IgD-negative memory B cell (primary cell): ENCODE measurements at regions not wholly inside any gene's neighbourhood (a gene's known extent, or its start where the extent isn't known, plus 50 kb on each side); places are given as distances from the start of the nearest gene placed in this dataset.

ENCODE experiments used
- H3K27ac Mint-ChIP-seq, 3 donors: one replicate each; pipeline ENCODE4 v1.8.0; 2020 to 2022; ENCODE audit warnings: mild to moderate bottlenecking in 3 of 3, mixed read lengths in 3 of 3, moderate library complexity in 1 of 3
- H3K27me3 Mint-ChIP-seq: one replicate; pipeline ENCODE4 v1.8.0; 2021; ENCODE audit warnings: mixed read lengths
- H3K36me3 Mint-ChIP-seq: one replicate; pipeline ENCODE4 v1.8.0; 2020; ENCODE audit warnings: mild to moderate bottlenecking, mixed read lengths
- H3K4me1 Mint-ChIP-seq, 3 donors: one replicate each; pipeline ENCODE4 v1.8.0; 2020 to 2022; ENCODE audit warnings: mixed read lengths in 3 of 3, mild to moderate bottlenecking in 1 of 3
- H3K4me3 Mint-ChIP-seq, 4 donors: one replicate each; pipeline ENCODE4 v1.8.0; 2020 to 2022; ENCODE audit warnings: mild to moderate bottlenecking in 4 of 4, mixed read lengths in 4 of 4, moderate library complexity in 3 of 4
- H3K9me3 Mint-ChIP-seq, 3 donors: one replicate each; pipeline ENCODE4 v1.8.0; 2020 to 2021; ENCODE audit warnings: mixed read lengths in 3 of 3, mild to moderate bottlenecking in 1 of 3

DNA sequence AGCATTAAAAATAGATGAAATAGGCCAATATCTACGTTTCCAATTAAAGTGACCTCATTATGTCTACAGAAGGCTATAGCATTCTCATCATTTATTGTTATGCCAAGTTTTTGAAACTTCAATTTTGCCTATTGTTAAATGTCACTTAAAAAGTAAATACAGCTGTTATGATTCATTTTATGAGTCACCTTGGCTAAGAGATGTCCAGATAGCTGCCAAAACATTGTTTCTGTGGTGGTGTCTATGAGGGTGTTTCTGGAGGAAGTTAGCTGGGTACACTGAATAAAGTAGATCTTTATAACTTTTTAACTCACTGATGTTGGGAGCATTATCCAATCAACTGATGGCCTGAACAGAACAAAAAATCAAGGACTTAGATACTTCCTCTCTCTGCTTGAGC, 1209.7 kb upstream of the PCDH9 start:
- H3K27me3 Mint-ChIP-seq: no peaks in the 10 kb centered on the region

DNA sequence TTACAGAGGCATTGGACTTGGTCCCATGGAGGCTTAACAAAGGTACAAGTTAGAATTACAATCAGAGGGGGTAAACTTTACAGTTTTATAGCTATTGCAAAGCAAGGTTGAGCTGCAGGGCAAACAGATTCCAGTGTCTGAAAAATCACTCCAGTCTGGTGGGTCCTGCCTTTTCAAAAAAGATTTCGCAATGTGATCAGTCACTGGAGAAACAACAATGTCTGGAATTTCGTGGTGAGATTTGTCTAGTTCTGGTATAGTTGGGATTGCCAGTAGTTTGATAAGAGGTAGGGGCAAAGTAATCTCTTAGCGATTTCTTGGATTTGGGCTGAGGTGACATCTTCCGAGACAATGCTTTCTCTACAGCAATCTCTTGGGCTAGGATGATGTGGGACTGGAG, 1198.2 kb upstream of the PCDH9 start:
- peaks cover 0 to 3% (median 2%) of the 10 kb centered on the region in 3 donors for H3K9me3 Mint-ChIP-seq
- no peaks in the 10 kb centered on the region for H3K27me3 Mint-ChIP-seq
- no peaks in the 10 kb centered on the region for H3K4me1 Mint-ChIP-seq
- no peaks in the 10 kb centered on the region for H3K36me3 Mint-ChIP-seq
- H3K4me3 Mint-ChIP-seq: no peak overlapping the region
- no peak overlapping the region for H3K27ac Mint-ChIP-seq

More for the DNA sequence above, 1209.7 kb upstream of the PCDH9 start:
- Mint-ChIP-seq H3K4me1 (no peaks in the 10 kb centered on the region), H3K27ac (no peak overlapping the region), H3K36me3 (peaks cover 2% of the 10 kb centered on the region), H3K4me3 (no peak overlapping the region), H3K9me3 (no peaks in the 10 kb centered on the region)

DNA sequence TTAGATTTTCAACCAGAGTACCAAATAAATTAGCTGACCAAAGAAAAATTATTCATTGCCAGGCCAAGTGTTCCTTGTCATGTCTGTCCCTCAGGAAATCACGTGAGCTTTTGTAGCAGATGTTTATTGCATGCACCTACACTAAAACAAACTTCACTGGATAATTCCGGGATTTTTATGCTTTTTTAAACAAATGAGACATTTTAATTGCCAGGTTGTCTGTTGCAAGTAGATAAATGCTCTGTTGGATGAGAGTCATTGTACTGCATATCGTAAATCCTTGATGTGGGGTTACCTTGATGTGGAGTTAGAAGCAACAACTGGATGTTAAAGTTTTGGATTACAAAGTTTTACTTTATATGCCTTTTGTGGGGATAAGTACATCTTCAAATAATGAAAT, 1187.7 kb upstream of the PCDH9 start:
- H3K27ac Mint-ChIP-seq: no peak overlapping the region
- H3K4me1 Mint-ChIP-seq: no peaks in the 10 kb centered on the region
- H3K27me3 Mint-ChIP-seq: no peaks in the 10 kb centered on the region
- H3K36me3 Mint-ChIP-seq: peaks cover 2% of the 10 kb centered on the region
- no peak overlapping the region for H3K4me3 Mint-ChIP-seq
- H3K9me3 Mint-ChIP-seq: peaks cover 0 to 10% (median 2%) of the 10 kb centered on the region in 3 donors

DNA sequence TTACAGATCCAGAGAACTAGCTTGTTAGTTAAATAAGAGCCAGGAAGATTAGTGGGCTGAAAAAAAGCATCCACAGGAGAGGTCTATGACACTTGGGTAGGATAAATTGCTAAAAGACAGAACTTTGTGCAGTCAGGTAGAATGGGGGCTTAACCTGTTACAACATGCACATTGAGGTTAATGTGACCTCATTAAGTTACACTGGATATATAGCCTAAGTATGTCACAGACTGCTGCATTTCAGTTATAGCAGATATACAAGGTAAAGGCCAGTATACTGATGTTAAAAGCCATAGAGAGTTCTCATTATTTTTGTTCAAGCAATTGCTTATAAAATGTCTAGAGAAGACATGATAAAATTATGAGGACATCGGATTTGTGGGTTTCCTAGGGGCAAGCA, 1179.9 kb upstream of the PCDH9 start:
- no peaks in the 10 kb centered on the region for H3K36me3 Mint-ChIP-seq
- no peak overlapping the region for H3K4me3 Mint-ChIP-seq
- H3K4me1 Mint-ChIP-seq: peaks cover 0 to 2% (median 0%) of the 10 kb centered on the region in 3 donors
- H3K27me3 Mint-ChIP-seq: no peaks in the 10 kb centered on the region
- no peak overlapping the region for H3K27ac Mint-ChIP-seq
- H3K9me3 Mint-ChIP-seq: peaks cover 1 to 7% (median 3%) of the 10 kb centered on the region in 3 donors

GRCh38 chr13:68390987-68391386, 1160.9 kb upstream of the PCDH9 start:
- no peaks in the 10 kb centered on the region for H3K36me3 Mint-ChIP-seq
- peaks cover 0 to 4% (median 0%) of the 10 kb centered on the region in 3 donors for H3K4me1 Mint-ChIP-seq
- no peak overlapping the region for H3K4me3 Mint-ChIP-seq
- no peaks in the 10 kb centered on the region for H3K27me3 Mint-ChIP-seq
- no peak overlapping the region for H3K27ac Mint-ChIP-seq
- H3K9me3 Mint-ChIP-seq: peaks cover 0 to 2% (median 2%) of the 10 kb centered on the region in 3 donors

- H3K27me3 Mint-ChIP-seq: no peaks in the 10 kb centered on the region
- no peak overlapping the region for H3K27ac Mint-ChIP-seq
- H3K9me3 Mint-ChIP-seq: peaks cover 0 to 4% (median 2%) of the 10 kb centered on the region in 3 donors
- H3K4me1 Mint-ChIP-seq: no peaks in the 10 kb centered on the region
- H3K36me3 Mint-ChIP-seq: no peaks in the 10 kb centered on the region
- no peak overlapping the region for H3K4me3 Mint-ChIP-seq
These were observed 1156.7 kb upstream of the PCDH9 start for GRCh38 chr13:68386808-68387207.

- Mint-ChIP-seq H3K9me3 (peaks cover 0 to 4% (median 0%) of the 10 kb centered on the region in 3 donors), H3K4me3 (no peak overlapping the region), H3K27ac (no peak overlapping the region), H3K36me3 (no peaks in the 10 kb centered on the region), H3K27me3 (no peaks in the 10 kb centered on the region), H3K4me1 (no peaks in the 10 kb centered on the region)
These were observed 1150.2 kb upstream of the PCDH9 start for GRCh38 chr13:68380041-68380973.

DNA sequence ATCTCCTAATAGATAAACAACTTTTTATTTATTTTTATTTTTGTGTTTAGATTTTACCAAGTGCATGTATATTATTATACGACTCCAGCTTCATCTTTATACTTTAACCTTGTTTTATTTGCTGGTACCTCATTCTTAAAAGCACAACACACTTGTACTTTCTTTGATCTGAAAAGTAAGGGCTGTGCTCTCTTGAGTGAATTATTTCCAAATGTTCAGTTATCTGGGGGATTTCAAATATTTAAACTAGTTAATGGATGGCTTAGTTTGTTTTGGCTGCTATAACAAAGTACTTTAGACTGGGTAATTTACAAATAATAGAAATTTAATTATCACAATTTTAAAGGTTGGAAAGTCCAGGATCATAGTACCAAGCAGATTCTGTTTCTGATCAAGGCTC, 1148.2 kb upstream of the PCDH9 start:
- H3K36me3 Mint-ChIP-seq: no peaks in the 10 kb centered on the region
- peaks cover 0 to 4% (median under 1%) of the 10 kb centered on the region in 3 donors for H3K9me3 Mint-ChIP-seq
- H3K4me1 Mint-ChIP-seq: no peaks in the 10 kb centered on the region
- H3K27me3 Mint-ChIP-seq: no peaks in the 10 kb centered on the region
- no peak overlapping the region for H3K27ac Mint-ChIP-seq
- no peak overlapping the region for H3K4me3 Mint-ChIP-seq

GRCh38 chr13:68375004-68375403, 1144.9 kb upstream of the PCDH9 start:
- no peaks in the 10 kb centered on the region for H3K4me1 Mint-ChIP-seq

DNA sequence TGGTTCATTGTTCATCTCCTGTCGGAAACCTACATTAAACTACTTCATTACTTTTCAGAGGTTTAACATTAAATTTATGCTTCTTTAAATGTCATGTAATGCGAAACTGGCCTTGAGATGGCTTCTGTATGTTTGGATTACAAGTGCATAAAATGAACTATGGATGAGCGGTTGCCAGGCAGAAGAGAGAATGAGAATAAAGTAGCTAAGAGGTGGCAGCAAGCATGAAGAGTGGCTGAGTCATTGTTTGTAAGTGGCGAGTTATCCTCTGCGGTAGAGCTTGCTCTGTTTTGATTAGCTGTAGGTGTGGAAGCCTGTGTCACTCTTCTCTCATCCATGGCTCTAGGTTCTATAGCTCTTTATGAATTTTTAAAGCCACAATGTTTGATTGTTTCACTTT, 1139.6 kb upstream of the PCDH9 start:
- peaks cover 0 to 2% (median 0%) of the 10 kb centered on the region in 3 donors for H3K9me3 Mint-ChIP-seq
- H3K36me3 Mint-ChIP-seq: peaks cover 2% of the 10 kb centered on the region
- H3K4me3 Mint-ChIP-seq: no peak overlapping the region

More at GRCh38 chr13:68375004-68375403, 1144.9 kb upstream of the PCDH9 start:
- Mint-ChIP-seq H3K36me3 (no peaks in the 10 kb centered on the region), H3K4me3 (no peak overlapping the region), H3K9me3 (peaks cover 0 to 2% (median 2%) of the 10 kb centered on the region in 3 donors), H3K27ac (no peak overlapping the region), H3K27me3 (no peaks in the 10 kb centered on the region)

GRCh38 chr13:68368922-68369321, 1138.8 kb upstream of the PCDH9 start:
- no peaks in the 10 kb centered on the region for H3K4me1 Mint-ChIP-seq
- peaks cover 2% of the 10 kb centered on the region for H3K36me3 Mint-ChIP-seq
- peaks cover 0 to 2% (median 0%) of the 10 kb centered on the region in 3 donors for H3K9me3 Mint-ChIP-seq
- no peaks in the 10 kb centered on the region for H3K27me3 Mint-ChIP-seq
- H3K4me3 Mint-ChIP-seq: no peak overlapping the region
- no peak overlapping the region for H3K27ac Mint-ChIP-seq

More for the DNA sequence above, 1139.6 kb upstream of the PCDH9 start:
- H3K4me1 Mint-ChIP-seq: no peaks in the 10 kb centered on the region
- no peak overlapping the region for H3K27ac Mint-ChIP-seq
- no peaks in the 10 kb centered on the region for H3K27me3 Mint-ChIP-seq

DNA sequence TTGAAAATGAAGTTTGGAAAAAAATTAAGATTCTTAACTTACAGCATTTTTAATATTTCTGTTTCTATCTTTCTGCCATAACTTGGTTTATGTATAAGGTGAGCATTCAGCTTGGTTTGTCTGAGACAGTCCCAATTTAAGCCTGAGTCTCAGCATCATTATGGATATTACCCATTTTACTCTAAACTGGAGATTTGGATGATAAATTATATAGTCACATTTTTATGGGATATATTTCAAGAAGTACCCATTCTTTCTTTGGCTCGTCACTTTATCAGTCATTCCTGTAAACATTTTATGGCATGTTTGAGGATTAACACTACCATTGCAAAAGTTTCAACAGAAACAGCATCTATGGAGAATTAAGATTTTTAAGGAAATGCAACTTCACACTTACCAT, 1129.0 kb upstream of the PCDH9 start:
- Mint-ChIP-seq H3K4me1 (no peaks in the 10 kb centered on the region), H3K36me3 (no peaks in the 10 kb centered on the region), H3K27me3 (peaks cover 1% of the 10 kb centered on the region), H3K9me3 (no peaks in the 10 kb centered on the region), H3K4me3 (no peak overlapping the region), H3K27ac (no peak overlapping the region)

GRCh38 chr13:68358294-68358705, 1128.2 kb upstream of the PCDH9 start:
- Mint-ChIP-seq H3K4me3 (no peak overlapping the region), H3K27me3 (peaks cover 1% of the 10 kb centered on the region), H3K36me3 (no peaks in the 10 kb centered on the region), H3K27ac (no peak overlapping the region), H3K9me3 (no peaks in the 10 kb centered on the region), H3K4me1 (no peaks in the 10 kb centered on the region)

DNA sequence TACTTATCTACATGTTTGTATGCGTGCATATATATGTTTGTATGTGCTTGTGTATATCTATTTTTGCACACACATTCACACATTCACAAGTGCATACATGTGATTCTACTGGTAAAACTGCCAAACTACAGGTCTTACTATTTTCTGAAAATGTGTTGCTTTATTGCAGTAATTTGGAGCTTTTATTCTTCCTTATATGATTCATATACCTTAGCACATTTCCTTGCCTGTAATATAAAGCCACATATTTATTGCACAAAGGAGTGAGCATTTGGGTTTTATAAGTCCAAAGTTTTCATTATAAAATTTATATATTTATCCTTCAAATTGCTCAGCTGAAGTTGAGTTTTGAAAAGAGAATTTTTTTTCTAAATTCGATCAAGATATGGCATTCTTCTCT, 1120.4 kb upstream of the PCDH9 start:
- Mint-ChIP-seq H3K4me3 (no peak overlapping the region), H3K27ac (no peak overlapping the region), H3K4me1 (no peaks in the 10 kb centered on the region), H3K27me3 (no peaks in the 10 kb centered on the region), H3K36me3 (no peaks in the 10 kb centered on the region), H3K9me3 (no peaks in the 10 kb centered on the region)

DNA sequence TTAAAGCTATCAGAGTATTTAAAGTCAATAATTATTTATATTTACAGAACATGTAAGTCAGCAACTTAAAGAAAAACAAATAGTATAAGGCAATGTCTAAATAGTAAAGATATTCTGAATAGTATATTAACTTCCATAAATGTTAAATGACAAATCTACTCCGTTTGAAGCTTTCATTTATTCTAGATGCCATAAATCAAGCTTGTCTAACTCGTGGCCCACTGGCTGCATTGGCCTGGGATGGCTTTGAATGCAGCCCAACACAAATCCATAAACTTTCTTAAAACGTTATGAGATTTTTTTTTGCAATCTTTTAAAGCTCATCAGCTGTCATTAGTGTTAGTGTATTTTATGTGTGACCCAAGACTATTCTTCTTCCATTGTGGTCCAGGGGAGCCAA, 1117.1 kb upstream of the PCDH9 start:
- no peaks in the 10 kb centered on the region for H3K27me3 Mint-ChIP-seq
- H3K4me1 Mint-ChIP-seq: no peaks in the 10 kb centered on the region
- no peaks in the 10 kb centered on the region for H3K36me3 Mint-ChIP-seq
- H3K4me3 Mint-ChIP-seq: no peak overlapping the region
- H3K9me3 Mint-ChIP-seq: peaks cover 2 to 8% (median 6%) of the 10 kb centered on the region in 3 donors
- H3K27ac Mint-ChIP-seq: no peak overlapping the region
